ENCODE measurements at regions not wholly inside any gene's neighbourhood (a gene's known extent, or its start where the extent isn't known, plus 50 kb on each side); places are given as distances from the start of the nearest gene placed in this dataset.

DNA sequence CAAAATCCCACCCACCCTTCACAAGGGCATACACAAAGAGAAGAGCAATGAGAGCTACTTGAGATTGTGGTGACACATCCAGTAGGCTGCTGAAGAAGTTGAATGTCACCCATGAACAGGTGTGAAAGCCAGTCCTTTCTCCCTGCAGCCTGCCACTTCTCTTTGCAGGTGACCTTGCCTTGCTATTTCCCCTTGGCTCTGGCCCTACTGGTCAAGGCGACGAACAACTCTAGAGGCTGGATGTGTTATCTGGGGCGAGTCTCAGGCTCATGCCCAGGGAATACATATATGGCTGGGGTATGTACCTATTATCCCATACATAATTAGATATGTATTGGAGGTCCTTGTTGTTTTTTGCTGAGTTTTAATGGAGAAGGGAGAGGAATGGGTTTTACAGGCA is 70.2 kb upstream of the EGLN3 start:
- no peak for DNase-seq

DNA sequence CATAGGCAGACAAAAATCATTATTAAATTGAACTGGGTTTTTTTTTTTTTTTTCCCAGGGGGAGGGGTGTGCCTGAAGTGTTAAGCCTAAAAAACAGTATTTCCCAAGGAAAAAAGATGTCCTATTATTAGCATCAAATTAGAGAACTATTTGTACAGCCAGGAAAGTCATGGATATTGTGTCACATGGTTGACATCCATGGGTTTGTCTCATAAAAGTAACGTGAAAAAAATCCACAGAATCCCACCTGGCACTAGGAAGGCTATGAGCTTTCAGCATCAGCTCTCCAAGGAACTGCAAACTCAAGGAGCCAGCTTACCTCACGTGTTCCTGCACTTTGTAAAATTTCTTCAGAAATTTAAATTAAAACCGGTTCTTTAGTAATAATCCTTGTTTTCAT is 69.1 kb upstream of the EGLN3 start:
- DNase-seq, result no peak

DNA sequence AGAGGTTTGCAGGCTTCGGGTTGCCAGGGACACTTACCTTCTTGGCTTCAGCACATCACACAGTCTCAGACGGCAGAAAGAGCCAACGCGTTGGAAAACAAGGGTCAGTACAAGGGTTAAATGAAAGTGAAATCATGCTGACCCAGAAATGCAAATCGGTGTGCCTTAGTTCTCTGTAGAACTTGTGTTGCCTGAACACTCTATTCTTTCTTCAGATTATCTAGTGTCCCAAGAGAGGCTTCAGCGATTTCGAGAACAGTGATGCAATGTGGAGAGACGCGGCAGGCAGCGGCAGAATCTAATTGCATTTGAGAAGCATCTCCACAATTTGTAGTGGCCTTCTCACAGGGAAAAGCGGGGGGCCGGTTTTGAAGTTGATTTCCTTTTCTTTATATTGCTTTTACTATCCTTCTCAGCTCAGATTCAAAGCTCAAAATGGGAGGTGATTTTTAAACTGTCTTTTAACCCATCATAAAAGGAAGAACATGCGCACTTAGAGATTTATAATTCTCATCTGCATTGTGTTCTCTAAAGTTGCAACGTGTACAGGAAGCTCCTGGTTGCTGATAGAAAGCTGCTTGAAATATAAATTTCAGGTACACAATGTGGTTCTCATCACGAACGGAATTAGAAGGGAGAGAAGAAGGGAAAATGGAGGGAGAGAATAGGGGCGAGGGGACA is 67.8 kb upstream of the EGLN3 start:
- DNase-seq, result no peak

DNA sequence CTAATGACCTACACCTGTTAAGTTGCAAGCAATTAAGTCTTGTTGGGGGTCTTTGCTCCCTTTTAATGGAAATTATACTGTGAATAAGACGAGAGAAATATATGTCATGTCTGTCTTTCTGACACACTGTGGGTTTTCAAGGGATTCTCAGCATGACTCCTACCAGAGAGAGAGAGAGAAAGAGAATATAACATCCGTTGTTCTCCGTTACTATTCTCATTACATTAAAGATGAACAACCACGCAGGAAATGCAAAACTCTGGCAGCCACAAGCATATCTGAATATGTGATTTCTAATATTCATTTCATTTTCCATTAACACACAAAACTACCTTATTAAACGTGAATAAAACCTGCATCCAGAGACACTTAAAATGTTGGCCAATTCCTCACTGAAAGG is 67.3 kb upstream of the EGLN3 start:
- no peak for DNase-seq

DNA sequence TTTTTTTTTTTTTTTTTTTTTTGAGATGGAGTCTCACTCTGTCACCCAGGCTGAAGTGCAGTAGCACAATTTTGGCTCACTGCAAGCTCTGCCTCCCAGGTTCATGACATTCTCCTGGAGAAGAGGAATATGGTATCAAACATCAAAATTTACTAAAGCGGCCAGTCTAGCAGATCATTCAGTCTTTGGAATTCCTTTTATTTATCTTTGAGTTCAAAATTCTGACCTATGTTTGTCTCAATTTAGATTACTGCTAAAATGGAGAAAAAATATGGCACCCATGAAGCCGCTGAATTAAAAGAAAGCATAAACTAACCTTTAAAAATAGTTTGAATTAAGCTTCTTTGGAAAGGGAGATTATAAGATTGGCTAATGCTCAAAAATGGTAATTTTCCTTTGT is 64.5 kb upstream of the EGLN3 start:
- DNase-seq, result no peak

DNA sequence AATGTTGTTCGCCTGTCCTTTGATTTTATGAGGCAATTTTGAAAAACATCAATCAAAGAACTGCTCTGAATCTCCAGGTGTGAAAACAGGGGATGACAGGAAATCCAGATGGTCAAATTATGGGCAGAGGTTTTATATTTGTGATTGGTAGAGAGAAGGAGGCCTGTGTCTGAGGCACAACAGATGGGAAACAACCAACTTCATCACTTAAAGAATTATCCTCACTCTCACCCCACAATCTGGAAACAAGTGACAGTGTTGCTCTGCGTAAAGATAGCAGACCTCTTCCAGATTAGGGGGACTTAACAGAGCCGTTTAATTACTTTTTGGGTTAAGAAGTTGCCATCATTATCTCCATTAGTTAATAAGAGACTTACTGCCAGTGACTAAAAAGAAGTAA is 64.1 kb upstream of the EGLN3 start:
- DNase-seq, result no peak

DNA sequence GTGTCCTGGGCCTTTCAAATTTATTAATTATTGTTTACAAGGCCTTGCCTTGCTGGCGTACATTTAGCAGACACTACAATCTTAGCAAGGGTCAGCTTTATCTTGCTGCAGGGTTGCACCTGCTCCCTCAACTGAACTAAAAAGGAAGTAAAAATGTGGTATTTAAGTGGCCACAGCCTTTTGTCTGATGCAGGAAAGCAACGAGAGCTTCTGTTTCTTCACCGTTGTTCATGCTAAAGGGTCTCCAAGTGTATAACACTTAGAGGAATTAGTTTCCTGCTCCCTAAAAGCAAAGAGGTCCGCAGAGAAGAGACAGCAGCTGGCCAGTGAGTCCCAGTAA is 62.8 kb upstream of the EGLN3 start:
- DNase-seq, result no peak

DNA sequence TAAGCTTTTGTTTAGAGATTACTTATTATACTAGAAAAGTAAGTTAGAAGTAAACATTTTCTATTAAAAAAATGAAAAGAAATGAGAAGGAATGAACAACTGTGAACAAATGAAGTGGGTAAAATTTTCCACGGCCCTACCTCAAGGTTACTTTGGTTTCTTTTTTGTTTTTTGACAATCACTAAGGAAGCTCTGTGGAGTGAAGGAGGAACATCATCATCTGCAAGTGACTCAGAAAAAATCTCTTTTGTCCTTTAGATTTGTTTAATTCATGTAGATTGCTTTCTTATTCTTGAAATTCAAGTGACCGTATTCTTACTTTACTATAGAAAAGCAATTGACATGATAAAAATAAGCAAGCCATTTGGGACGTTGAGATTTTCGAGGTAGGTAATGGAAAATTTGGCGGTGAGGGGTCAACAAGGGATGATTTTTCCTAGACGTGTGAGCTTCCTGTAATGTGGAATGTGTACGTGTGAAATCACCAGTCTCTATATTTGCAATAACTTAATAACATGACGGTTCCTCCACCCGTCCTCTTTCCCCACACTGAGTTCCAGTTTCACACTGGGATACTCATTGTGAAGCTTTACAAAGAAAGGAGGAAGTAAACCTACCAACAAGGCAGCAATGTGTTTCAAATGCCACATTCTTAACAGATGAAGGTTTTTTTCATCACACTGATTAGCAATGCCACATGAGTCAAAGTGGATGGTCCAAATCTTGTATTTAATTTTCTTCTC is 62.3 kb upstream of the EGLN3 start:
- DNase-seq, result no peak

DNA sequence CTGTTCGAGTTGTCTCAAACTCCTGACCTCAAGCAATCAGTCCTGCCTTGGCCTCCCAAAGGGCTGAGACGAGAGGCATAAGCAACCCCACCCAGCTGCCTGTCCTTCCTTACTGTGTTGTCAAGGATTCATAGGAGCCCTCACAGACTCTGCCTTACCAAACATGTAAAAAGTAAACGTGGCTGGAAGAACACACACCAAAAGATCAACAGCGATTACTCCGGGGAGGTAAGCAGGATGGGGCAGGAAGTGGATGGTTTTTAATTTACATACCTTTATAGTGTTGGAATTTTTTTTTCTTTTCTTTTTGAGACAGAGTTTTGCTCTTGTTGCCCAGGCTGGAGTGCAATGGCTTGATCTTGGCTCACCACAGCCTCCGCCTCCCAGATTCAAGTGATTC is 61.5 kb upstream of the EGLN3 start:
- DNase-seq, result no peak

DNA sequence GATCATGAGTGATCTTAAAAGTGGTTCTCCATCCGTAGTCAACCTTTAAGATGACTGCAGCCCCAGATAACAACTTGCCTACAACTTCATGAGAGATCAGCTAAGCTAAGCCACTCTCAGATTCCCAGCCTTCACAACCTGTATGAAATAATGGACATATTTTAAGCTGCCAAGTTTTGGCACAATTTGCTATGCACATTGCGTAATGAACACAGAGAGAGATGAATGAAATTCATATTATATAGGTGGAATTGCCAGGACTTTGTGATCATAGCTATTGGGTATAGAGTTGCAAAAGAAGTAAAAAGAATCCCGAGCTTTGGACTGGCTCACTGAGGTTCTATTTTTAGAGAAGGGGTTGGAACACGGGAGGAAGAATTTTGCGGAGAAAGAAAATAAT is 59.1 kb upstream of the EGLN3 start:
- no peak for DNase-seq

DNA sequence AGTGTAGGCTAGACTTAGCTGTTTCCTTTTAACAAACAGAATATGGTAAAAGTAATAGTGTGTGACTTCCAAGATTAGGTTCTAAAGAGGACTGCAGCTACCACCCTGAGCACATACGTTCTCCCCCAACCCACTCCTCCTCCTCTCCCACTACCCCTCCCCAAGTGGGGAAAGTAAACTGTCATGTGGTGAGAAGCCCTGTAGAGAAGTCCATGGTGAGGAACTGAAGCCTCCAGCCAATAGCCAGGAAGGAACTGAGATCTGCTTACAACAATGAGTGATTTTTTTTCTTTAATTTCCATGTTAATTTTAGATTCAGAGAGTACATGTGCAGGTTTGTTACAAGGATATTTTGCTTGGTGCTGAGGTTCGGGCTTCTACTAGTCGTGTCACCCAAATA is 57.0 kb upstream of the EGLN3 start:
- DNase-seq, result no peak

DNA sequence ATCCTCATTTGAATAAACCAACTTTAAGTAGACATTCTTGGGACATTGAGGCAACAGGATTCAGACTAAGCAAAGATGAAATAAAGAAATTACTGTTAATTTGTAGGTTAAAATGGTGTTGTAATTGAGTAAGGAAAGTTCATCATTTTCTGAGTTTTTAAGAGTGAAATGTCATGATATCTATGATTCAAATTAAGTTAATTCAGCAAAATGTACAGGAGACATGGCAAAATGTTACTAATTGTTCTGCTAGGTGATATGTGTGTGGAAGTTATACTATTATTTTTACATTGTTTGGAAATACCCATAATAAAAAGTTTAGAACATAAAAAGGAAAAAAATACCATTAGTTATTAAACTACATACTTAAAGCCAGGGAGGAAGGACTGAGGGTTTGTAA is 55.0 kb upstream of the EGLN3 start:
- DNase-seq, result no peak

DNA sequence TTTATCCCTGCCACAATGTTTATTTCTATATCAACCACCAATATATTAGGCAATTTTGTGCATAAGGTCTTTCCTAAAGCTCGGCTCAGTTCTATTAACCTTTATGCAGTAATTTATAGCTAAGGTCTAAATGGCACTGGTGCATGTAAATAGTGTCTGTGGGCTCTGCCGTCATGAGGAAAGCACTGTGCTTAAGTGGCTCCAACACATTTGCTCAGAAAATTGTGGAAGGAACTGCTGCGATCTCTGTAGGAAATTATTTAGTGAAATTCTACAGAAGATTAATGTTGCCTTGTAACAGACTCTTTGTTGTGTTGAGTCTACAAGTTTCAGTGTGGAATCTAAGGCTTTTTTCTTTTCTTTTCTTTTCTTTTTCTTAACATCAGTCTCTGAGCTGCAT is 54.0 kb upstream of the EGLN3 start:
- no peak for DNase-seq

DNA sequence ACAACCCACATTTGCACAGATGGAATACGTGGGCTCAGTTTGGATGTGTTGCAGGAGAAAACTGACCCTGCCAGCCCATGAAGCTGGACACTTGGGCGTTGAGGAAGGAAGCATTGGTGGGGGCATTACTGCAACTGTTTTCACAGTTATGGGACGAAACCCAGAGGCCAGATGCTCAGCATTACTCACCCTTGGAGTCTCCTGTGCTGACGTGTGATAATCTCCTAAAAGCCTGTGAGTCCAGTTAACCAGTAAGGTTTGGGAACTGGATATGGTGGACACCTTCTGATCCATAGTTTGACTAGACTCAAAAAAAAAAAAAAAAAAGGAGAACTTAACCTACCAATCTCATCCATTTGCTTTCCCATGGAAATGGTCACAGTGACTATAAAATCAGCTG is 52.8 kb upstream of the EGLN3 start:
- no peak for DNase-seq

DNA sequence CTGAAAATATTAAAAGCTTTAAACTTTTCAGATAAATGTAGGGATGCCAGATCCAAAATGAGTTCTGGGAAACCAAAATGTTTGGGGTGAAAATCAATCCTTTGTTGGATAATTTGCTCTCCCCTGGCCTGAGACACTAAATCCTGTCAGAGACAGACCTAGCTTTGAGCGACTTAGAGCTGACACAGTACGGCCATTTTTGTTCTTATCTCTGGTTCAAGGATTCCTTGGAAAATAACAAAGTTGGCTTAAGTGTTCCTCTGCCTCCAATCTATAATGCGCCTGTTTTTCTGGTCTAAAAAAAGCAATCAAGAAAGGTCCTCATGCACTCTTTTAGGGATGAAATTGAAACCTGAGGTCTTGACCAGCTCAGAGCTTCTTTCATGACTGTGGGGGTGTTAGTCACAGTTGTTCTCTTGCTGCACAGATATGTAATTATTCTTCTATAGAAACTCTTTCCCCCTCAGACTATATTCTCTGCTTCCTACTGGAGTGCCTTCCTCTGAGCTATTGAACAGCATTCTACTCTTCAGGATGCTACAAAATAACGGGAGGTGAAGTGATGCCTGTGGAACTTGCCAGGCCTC is 52.3 kb upstream of the EGLN3 start:
- no peak for DNase-seq
